ENCODE measurements at regions not wholly inside any gene's neighbourhood (a gene's known extent, or its start where the extent isn't known, plus 50 kb on each side); places are given as distances from the start of the nearest gene placed in this dataset.

DNA sequence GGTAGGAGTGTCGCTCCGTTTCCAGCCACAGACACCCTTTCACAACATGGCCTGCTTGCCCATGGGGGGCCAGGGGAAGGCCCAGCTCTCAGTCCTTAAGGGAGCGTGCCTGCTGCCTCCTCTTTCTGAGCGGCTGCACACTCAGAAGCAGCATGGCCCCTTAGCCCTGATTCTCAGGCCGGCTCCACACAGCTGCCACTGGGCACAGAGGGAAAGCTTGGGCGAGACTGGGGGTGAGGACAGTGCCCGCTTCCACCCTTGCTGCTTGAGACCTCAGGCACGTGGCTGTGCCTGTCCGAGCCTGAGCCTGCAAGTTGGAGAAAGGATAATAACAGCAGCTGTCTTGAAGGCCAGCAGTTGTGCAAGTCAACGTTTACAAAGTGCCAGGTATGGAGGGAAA is 416.3 kb downstream of the SHANK2 start:
- Mint-ChIP-seq H3K9me3 (peaks cover 0 to 4% of the 10 kb centered on the region in 2 donors), H3K36me3 (ENCODE audit: insufficient read depth) (no peaks in the 10 kb centered on the region), H3K4me1 (ENCODE audit: low read depth in 2 of 2) (no peaks in the 10 kb centered on the region), H3K27me3 (peaks cover 0 to 35% of the 10 kb centered on the region in 2 donors), H3K4me3 (no peak overlapping the region), H3K27ac (no peak overlapping the region)
- ATAC-seq (replicated peaks) (no peak), DNase-seq (no peak)

DNA sequence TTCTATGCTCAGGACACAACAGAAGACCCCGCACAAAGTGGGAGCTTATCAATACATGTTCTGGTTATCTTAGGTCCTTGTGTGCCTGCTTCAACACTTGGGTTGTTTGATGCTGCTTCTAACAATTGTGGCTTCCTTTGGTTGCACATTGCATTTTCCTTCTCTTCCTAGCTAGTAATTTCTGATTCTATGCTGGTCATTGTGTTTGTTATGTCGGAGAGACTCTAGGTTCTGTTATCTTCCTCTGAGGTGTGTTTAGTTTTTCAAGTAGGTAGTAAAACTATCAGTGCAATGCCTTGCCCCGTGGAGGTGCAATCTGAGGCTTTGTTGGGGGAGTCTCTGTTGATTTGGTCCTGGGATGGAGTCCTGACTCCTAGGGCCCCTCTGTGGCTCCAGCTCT is 414.2 kb downstream of the SHANK2 start:
- Mint-ChIP-seq H3K9me3 (peaks cover 0 to 4% of the 10 kb centered on the region in 2 donors), H3K4me1 (ENCODE audit: low read depth in 2 of 2) (no peaks in the 10 kb centered on the region), H3K36me3 (ENCODE audit: insufficient read depth) (no peaks in the 10 kb centered on the region), H3K4me3 (no peak overlapping the region), H3K27ac (no peak overlapping the region), H3K27me3 (peaks cover 0 to 34% of the 10 kb centered on the region in 2 donors)
- ATAC-seq (replicated peaks), result no peak
- no peak for DNase-seq

DNA sequence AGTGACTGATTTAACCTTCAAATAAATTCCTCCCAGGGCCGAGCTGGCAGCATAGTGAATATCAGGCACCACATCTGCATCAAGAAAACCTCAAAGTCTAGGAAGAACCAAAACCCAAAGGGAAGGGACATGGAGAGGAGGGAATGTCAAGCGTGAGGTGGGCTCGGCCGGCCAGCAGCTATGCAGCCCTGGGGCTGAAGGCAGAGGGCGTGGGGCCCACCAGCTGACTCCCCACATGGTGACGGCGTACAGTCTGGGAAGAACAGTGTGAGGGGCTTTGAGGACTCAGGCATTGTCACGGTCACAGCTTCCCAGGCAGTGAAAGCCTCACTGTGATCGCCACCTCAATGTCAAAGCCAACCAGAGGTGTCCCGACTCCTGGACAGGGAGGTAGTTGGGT is 412.5 kb downstream of the SHANK2 start:
- Mint-ChIP-seq H3K4me1 (ENCODE audit: low read depth in 2 of 2) (no peaks in the 10 kb centered on the region), H3K36me3 (ENCODE audit: insufficient read depth) (no peaks in the 10 kb centered on the region), H3K4me3 (no peak overlapping the region), H3K27ac (no peak overlapping the region), H3K9me3 (peaks cover 0 to 4% of the 10 kb centered on the region in 2 donors), H3K27me3 (peaks cover 6 to 35% of the 10 kb centered on the region in 2 donors)
- ATAC-seq (replicated peaks), result no peak
- no peak for DNase-seq

- no peaks in the 10 kb centered on the region for H3K4me1 Mint-ChIP-seq (ENCODE audit: low read depth in 2 of 2)
- H3K36me3 Mint-ChIP-seq (ENCODE audit: insufficient read depth), result no peaks in the 10 kb centered on the region
- ATAC-seq (replicated peaks) (no peak), DNase-seq (no peak)
- peaks cover 0 to 4% of the 10 kb centered on the region in 2 donors for H3K9me3 Mint-ChIP-seq
- peaks cover 6 to 40% of the 10 kb centered on the region in 2 donors for H3K27me3 Mint-ChIP-seq
- H3K4me3 Mint-ChIP-seq, result no peak overlapping the region
- no peak overlapping the region for H3K27ac Mint-ChIP-seq
These were observed 411.1 kb downstream of the SHANK2 start for GRCh38 chr11:70841264-70841663.

DNA sequence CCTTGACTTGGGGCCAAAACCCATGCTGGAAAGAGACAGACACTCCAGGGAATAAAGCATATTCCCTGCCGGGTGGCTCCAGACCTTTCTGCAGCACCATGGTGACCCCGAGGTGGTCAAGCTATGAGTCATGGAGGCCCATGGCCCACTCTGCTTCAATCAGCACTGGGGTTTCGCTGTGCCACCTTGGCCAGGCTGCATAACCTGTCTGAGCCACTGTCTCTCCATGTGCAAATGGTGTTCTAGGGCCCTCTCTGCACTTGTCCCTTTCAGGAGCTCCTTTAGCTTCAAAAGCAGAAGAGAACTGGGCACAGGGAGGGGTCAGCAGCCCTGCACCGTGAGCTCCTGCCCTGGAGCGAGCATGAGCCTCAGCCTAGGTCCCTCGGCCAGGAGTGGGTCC is 410.1 kb downstream of the SHANK2 start:
- Mint-ChIP-seq H3K4me3 (no peak overlapping the region), H3K9me3 (peaks cover 0 to 4% of the 10 kb centered on the region in 2 donors), H3K4me1 (ENCODE audit: low read depth in 2 of 2) (no peaks in the 10 kb centered on the region), H3K36me3 (ENCODE audit: insufficient read depth) (no peaks in the 10 kb centered on the region), H3K27ac (no peak overlapping the region), H3K27me3 (peaks cover 6 to 40% of the 10 kb centered on the region in 2 donors)
- no peak for ATAC-seq (replicated peaks)
- DNase-seq, result no peak

DNA sequence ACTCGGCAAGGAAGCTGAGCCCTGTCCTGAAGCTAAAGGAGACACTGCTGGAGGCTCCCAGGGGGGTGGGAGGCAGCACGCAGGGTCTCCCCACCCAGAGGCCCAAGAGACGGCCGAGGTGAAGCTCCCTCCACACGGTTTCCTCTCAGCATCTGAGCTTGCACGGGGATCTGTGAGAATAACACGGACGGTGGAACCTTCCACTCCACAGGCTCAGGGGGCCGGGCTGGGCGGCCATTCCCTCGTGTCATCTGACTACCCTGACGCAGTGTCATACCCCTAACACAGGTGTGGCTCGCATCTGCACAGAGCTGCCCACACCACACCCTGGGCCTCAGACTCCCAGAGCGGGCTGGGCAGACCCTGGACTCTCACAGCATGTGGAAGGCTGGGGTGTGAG is 409.7 kb downstream of the SHANK2 start:
- ATAC-seq (replicated peaks), result no peak
- H3K4me1 Mint-ChIP-seq (ENCODE audit: low read depth in 2 of 2), result no peaks in the 10 kb centered on the region
- peaks cover 0 to 4% of the 10 kb centered on the region in 2 donors for H3K9me3 Mint-ChIP-seq
- peaks cover 6 to 40% of the 10 kb centered on the region in 2 donors for H3K27me3 Mint-ChIP-seq
- DNase-seq, result no peak
- no peaks in the 10 kb centered on the region for H3K36me3 Mint-ChIP-seq (ENCODE audit: insufficient read depth)
- no peak overlapping the region for H3K27ac Mint-ChIP-seq
- H3K4me3 Mint-ChIP-seq, result no peak overlapping the region

DNA sequence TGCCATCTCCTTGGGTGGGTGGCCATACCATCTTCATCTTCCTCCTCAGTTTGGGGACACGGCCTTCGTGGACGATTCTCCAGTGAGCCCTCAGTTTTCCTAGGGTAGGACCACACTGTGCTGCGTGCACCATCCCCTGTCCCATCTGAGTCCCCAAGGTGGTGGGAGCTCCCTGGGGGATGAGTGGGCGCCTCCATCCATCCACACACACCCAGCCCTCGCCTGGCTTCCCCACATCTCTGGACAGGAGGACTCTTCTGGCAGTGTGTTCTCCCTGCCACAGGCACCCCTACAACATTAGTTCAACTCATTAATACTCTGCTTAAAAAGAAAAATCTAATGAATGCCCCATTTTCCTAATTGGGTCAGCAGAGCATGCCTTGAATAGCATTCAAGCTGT is 408.5 kb downstream of the SHANK2 start:
- no peak overlapping the region for H3K27ac Mint-ChIP-seq
- ATAC-seq (replicated peaks) (no peak), DNase-seq (no peak)
- no peaks in the 10 kb centered on the region for H3K9me3 Mint-ChIP-seq
- H3K36me3 Mint-ChIP-seq (ENCODE audit: insufficient read depth), result no peaks in the 10 kb centered on the region
- H3K4me1 Mint-ChIP-seq (ENCODE audit: low read depth in 2 of 2), result no peaks in the 10 kb centered on the region
- H3K27me3 Mint-ChIP-seq, result peaks cover 6 to 45% of the 10 kb centered on the region in 2 donors
- no peak overlapping the region for H3K4me3 Mint-ChIP-seq

DNA sequence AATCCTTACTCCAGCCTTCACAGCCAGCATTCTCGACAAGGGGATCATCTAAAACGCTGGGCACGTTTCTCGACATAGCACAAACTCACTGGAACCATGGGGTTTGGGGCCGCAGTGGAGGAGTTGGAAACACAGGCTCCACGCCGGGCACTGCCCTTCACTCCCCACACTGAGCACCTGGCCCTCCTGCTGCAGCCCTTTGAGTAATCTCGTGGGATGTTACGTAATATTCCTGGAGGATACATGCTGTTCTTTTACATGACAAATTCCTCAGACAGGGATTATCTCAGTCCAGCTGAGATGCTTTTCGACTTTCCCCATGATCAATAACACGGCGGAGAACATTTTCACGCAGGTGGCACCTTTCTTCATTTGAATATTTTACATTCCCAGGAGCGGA is 408.0 kb downstream of the SHANK2 start:
- ATAC-seq (replicated peaks), result no peak
- Mint-ChIP-seq H3K36me3 (ENCODE audit: insufficient read depth) (no peaks in the 10 kb centered on the region), H3K4me1 (ENCODE audit: low read depth in 2 of 2) (no peaks in the 10 kb centered on the region), H3K27me3 (peaks cover 6 to 50% of the 10 kb centered on the region in 2 donors), H3K27ac (no peak overlapping the region), H3K4me3 (no peak overlapping the region), H3K9me3 (no peaks in the 10 kb centered on the region)
- no peak for DNase-seq

DNA sequence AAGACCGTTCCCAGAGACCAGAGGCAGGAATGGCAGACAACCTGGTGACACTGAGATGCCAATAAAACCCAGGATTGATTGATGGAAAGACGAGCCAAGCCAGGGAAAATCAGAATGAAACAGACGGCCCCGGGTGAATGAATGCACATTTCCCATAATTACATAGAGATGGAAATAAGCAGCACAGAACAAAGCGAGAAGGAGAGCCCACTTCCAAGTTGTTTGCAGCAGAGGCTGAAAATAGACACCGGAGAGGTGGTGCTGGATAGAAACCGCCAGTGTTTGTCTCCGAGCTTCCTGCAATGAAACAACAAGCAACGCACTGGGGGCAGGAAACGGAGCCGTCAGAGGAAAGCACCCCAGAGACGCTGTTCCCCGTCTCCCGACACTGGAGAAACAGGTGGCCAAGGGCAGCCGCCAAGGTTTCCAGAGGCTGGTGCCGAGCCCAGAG is 406.8 kb downstream of the SHANK2 start:
- no peak overlapping the region for H3K4me3 Mint-ChIP-seq
- H3K9me3 Mint-ChIP-seq, result peaks cover 0 to 2% of the 10 kb centered on the region in 2 donors
- H3K27ac Mint-ChIP-seq, result no peak overlapping the region
- peaks cover 16 to 54% of the 10 kb centered on the region in 2 donors for H3K27me3 Mint-ChIP-seq
- H3K4me1 Mint-ChIP-seq (ENCODE audit: low read depth in 2 of 2), result no peaks in the 10 kb centered on the region
- no peak for ATAC-seq (replicated peaks)
- DNase-seq, result no peak
- H3K36me3 Mint-ChIP-seq (ENCODE audit: insufficient read depth), result no peaks in the 10 kb centered on the region

DNA sequence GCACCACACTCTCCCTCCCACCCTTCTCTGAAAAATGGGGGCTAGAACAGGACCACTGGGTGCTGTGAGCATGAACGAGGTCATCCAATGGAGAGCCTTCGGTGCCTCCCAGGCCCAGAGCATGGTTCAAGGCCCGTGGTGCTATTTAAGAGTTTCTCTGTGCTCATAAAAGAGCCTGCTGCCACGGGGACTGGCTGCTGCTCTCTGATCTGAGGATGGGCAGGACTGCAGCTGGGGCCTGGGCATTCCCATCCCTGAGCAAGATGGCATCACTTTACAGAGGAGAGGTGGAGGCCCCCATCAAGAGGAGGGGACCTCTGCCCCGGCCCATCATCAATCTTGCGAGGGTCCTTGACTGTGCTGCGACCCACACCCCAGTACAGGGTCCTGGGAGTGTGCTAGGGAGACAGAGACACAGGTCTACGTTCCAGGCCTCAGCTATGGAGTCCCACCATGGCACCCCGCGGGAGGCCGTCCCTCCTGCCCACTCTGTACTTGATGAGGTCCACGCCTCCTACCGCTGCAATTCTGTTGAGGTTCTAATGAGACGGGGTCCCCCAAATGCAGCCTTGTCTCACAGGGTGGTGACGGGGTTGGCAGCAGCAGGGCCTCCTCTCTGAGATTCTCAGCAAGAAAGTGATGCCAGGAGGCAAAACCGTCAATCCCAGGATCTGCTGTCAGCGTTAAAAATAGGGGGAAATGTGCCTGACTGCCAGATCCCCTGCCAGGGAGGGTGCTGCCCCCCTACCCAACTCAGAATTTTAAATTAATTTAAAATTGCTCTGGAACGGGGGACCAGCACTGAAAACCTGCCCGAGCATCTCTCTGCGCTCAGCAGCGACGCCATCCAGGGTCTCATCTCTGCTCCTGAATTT is 405.4 kb downstream of the SHANK2 start:
- H3K27me3 Mint-ChIP-seq, result peaks cover 17 to 49% of the 10 kb centered on the region in 2 donors
- H3K4me3 Mint-ChIP-seq, result no peak overlapping the region
- peaks cover 0 to 2% of the 10 kb centered on the region in 2 donors for H3K9me3 Mint-ChIP-seq
- H3K36me3 Mint-ChIP-seq (ENCODE audit: insufficient read depth), result no peaks in the 10 kb centered on the region
- DNase-seq (no peak), ATAC-seq (replicated peaks) (no peak)
- no peaks in the 10 kb centered on the region for H3K4me1 Mint-ChIP-seq (ENCODE audit: low read depth in 2 of 2)
- no peak overlapping the region for H3K27ac Mint-ChIP-seq

DNA sequence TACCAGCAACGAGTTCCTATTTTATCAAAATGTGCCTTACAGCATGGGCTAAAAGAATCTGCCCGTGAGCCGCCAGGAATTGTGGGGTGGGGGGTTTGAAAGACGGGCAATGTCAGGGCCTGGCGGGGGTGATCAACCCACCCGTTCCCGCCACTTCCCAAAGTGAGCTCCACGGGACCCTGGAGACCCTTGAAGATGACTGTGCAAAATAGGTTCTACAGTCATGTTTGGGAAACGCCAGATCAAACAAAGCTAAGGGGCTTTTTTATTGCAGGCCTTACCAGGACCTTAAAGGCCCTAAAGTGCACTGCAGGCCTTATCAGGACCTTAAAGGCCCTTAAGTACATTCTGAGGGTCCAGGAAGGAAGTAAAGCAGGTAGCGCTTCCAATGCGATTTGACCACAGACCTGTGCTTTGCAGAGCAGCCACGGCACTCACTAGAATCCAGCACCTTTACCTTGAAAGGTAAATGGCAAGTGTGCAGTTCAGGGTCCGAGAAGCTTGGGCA is 404.1 kb downstream of the SHANK2 start:
- Mint-ChIP-seq H3K27me3 (peaks cover 17 to 41% of the 10 kb centered on the region in 2 donors), H3K4me3 (no peak overlapping the region), H3K9me3 (peaks cover 0 to 2% of the 10 kb centered on the region in 2 donors), H3K27ac (no peak overlapping the region), H3K36me3 (ENCODE audit: insufficient read depth) (no peaks in the 10 kb centered on the region), H3K4me1 (ENCODE audit: low read depth in 2 of 2) (no peaks in the 10 kb centered on the region)
- ATAC-seq (replicated peaks), result no peak
- DNase-seq, result no peak

DNA sequence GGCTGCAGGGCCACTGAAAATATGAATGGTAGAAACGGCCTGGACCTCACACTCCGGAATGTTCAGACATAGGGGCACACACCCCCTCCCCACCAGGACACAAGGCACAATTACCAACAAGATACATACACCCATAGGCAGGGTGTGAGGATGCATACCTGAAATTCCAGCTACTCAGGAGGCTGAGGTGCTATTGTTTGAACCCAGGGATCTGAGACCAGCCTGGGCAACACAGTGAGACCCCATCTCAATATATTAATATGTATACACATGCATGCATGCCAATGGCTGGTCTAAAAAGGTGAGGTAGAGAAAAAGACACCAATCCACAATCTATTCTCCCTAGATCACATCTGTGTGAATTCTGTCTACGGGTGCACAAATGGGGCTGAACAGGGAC is 403.3 kb downstream of the SHANK2 start:
- no peaks in the 10 kb centered on the region for H3K36me3 Mint-ChIP-seq (ENCODE audit: insufficient read depth)
- H3K9me3 Mint-ChIP-seq, result peaks cover 0 to 2% of the 10 kb centered on the region in 2 donors
- H3K4me1 Mint-ChIP-seq (ENCODE audit: low read depth in 2 of 2), result no peaks in the 10 kb centered on the region

DNA sequence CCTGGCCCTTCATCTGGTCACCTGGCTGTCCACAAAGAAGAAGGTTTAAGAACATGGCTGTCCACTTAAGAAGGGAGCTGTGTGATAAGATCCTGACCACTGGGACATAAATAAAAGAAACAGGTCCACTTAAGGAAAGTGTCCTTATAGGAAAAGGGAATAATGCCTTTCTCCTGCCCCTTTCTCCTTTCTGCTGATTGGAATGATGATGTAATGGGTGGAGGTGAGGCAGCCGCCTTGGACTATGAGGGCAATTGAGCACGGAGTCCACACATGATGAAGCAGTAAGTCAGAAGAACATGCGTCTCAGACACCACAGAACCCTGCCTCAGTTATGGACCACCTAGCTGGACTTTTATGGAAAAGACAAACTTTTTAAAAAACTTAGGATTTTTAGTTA is 401.1 kb downstream of the SHANK2 start:
- no peak for ATAC-seq (replicated peaks)
- peaks cover 0 to 2% of the 10 kb centered on the region in 2 donors for H3K9me3 Mint-ChIP-seq
- no peak for DNase-seq

More for the DNA sequence above, 403.3 kb downstream of the SHANK2 start:
- H3K27me3 Mint-ChIP-seq, result peaks cover 17 to 34% of the 10 kb centered on the region in 2 donors
- ATAC-seq (replicated peaks) (no peak), DNase-seq (no peak)
- H3K4me3 Mint-ChIP-seq, result no peak overlapping the region
- H3K27ac Mint-ChIP-seq, result no peak overlapping the region

GRCh38 chr11:70851907-70852306 is 400.5 kb downstream of the SHANK2 start:
- Mint-ChIP-seq H3K4me3 (no peak overlapping the region), H3K9me3 (peaks cover 0 to 2% of the 10 kb centered on the region in 2 donors), H3K27me3 (peaks cover 19 to 21% of the 10 kb centered on the region in 2 donors), H3K4me1 (ENCODE audit: low read depth in 2 of 2) (no peaks in the 10 kb centered on the region), H3K36me3 (ENCODE audit: insufficient read depth) (no peaks in the 10 kb centered on the region), H3K27ac (no peak overlapping the region)
- ATAC-seq (replicated peaks), result no peak
- no peak for DNase-seq

More for the DNA sequence above, 401.1 kb downstream of the SHANK2 start:
- Mint-ChIP-seq H3K4me1 (ENCODE audit: low read depth in 2 of 2) (no peaks in the 10 kb centered on the region), H3K36me3 (ENCODE audit: insufficient read depth) (no peaks in the 10 kb centered on the region), H3K4me3 (no peak overlapping the region), H3K27me3 (peaks cover 19 to 20% of the 10 kb centered on the region in 2 donors), H3K27ac (no peak overlapping the region)

Data from effector memory CD8-positive, alpha-beta T cell (primary cell).